ENCODE measurements at regions not wholly inside any gene's neighbourhood (a gene's known extent, or its start where the extent isn't known, plus 50 kb on each side); places are given as distances from the start of the nearest gene placed in this dataset.
"Not testable (repeated sequence)": the region's sequence is repeated elsewhere in the genome, so short reads cannot be mapped to it uniquely, and the experiment has no call there.

DNA sequence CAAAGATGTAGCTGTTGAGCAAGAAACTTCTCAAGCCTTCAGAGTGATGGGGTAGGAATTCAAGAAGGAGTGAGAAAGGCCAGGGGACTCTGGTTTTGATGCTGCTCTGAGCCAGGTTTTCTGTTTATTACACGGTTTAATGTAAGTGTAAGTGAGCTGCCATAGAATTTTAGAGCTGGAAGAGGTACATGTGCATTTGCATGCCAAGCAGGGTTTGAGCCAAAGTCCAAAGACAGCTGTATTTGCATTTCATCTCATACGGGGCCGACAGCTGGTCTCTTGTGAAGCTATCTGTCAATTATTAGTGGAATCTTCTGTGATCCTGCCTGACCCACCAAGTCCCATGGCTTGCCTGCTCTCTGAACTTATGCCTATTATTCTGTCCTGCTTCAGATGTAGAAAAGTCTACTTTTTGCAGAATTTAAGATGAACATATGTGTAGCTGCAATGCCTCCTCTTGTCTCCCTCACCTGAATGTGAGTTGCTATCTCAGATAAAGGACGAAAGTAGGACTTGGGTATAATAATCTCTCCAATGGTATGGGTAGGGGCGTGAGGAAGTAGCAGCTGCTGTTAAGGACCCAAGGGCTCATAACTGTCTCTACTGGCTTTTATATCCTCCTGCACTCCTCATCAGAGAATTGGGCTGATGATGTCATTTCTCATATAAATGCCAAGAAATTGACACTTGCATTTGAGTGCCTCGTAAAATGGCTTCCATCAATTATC lies 160.0 kb downstream of the SQOR start:
- Mint-ChIP-seq H3K27me3 (ENCODE audit: low read depth) (peaks cover 18% of the 10 kb centered on the region), H3K9me3 (no peaks in the 10 kb centered on the region), H3K4me1 (ENCODE audit: low read depth) (no peaks in the 10 kb centered on the region), H3K36me3 (ENCODE audit: insufficient read depth) (no peaks in the 10 kb centered on the region), H3K4me3 (no peak overlapping the region)
- DNase-seq (no peak), ATAC-seq (no peak)

- no peaks in the 10 kb centered on the region for H3K4me1 Mint-ChIP-seq (ENCODE audit: low read depth)
- no peaks in the 10 kb centered on the region for H3K9me3 Mint-ChIP-seq
- no peaks in the 10 kb centered on the region for H3K36me3 Mint-ChIP-seq (ENCODE audit: insufficient read depth)
- DNase-seq (no peak), ATAC-seq (no peak)
- peaks cover 15% of the 10 kb centered on the region for H3K27me3 Mint-ChIP-seq (ENCODE audit: low read depth)
- no peak overlapping the region for H3K4me3 Mint-ChIP-seq
Observed at GRCh38 chr15:45795440-45796069, 160.7 kb downstream of the SQOR start.

GRCh38 chr15:45796433-45796832 lies 161.6 kb downstream of the SQOR start:
- Mint-ChIP-seq H3K9me3 (no peaks in the 10 kb centered on the region), H3K4me1 (ENCODE audit: low read depth) (no peaks in the 10 kb centered on the region), H3K36me3 (ENCODE audit: insufficient read depth) (no peaks in the 10 kb centered on the region), H3K4me3 (no peak overlapping the region), H3K27me3 (ENCODE audit: low read depth) (peaks cover 15% of the 10 kb centered on the region)
- DNase-seq (no peak), ATAC-seq (no peak)

DNA sequence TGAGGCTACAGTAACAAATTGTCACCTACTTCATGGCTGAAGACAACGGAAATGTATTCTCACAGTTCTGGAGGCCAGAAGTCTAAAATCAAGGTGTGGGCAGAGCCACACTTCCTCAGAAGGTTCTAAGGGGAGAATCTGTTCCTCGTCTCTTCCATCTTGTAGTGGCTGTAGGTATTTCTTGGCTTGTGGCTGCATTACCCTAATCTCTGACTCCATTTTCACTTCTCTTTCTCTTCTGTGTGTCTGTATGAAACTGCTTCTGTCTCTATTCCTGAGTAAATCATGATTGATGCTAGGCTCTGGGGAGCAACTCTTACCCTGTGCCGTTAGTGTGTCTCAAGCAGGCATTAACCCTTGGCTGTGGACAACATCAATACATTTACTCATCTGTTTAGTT lies 164.7 kb downstream of the SQOR start:
- no peaks in the 10 kb centered on the region for H3K9me3 Mint-ChIP-seq
- peaks cover 9% of the 10 kb centered on the region for H3K27me3 Mint-ChIP-seq (ENCODE audit: low read depth)
- no peaks in the 10 kb centered on the region for H3K4me1 Mint-ChIP-seq (ENCODE audit: low read depth)

DNA sequence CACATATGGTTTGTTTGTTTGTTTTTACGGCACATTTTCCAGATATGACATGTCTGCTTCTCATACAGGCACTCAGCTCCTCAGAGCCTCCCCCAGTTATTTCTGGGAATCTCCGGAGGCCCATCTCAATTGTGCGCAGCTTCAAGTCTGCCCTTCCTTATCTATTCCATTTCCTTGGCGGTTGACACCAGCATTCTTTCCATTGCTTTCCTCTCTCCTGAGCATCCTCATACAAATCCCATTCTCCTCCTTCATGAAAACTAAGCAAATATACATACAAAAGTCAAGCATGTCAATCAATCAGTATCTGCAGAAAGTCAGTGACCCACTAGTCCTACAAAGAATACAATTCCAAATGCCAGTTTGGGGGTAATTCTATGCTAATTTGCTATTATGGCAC lies 166.7 kb downstream of the SQOR start:
- no peaks in the 10 kb centered on the region for H3K9me3 Mint-ChIP-seq
- H3K4me1 Mint-ChIP-seq (ENCODE audit: low read depth) = no peaks in the 10 kb centered on the region
- DNase-seq (no peak), ATAC-seq (no peak)
- H3K4me3 Mint-ChIP-seq = no peak overlapping the region
- H3K27me3 Mint-ChIP-seq (ENCODE audit: low read depth) = peaks cover 5% of the 10 kb centered on the region
- no peaks in the 10 kb centered on the region for H3K36me3 Mint-ChIP-seq (ENCODE audit: insufficient read depth)

More for the DNA sequence above, 164.7 kb downstream of the SQOR start:
- no peak overlapping the region for H3K4me3 Mint-ChIP-seq
- ATAC-seq (no peak), DNase-seq (no peak)
- no peaks in the 10 kb centered on the region for H3K36me3 Mint-ChIP-seq (ENCODE audit: insufficient read depth)

- no peak for DNase-seq
- no peak overlapping the region for H3K4me3 Mint-ChIP-seq
- H3K27me3 Mint-ChIP-seq (ENCODE audit: low read depth) = peaks cover 5% of the 10 kb centered on the region
- no peaks in the 10 kb centered on the region for H3K9me3 Mint-ChIP-seq
- no peaks in the 10 kb centered on the region for H3K36me3 Mint-ChIP-seq (ENCODE audit: insufficient read depth)
- no peak for ATAC-seq
- no peaks in the 10 kb centered on the region for H3K4me1 Mint-ChIP-seq (ENCODE audit: low read depth)
Observed at GRCh38 chr15:45802140-45802539, 167.3 kb downstream of the SQOR start.

DNA sequence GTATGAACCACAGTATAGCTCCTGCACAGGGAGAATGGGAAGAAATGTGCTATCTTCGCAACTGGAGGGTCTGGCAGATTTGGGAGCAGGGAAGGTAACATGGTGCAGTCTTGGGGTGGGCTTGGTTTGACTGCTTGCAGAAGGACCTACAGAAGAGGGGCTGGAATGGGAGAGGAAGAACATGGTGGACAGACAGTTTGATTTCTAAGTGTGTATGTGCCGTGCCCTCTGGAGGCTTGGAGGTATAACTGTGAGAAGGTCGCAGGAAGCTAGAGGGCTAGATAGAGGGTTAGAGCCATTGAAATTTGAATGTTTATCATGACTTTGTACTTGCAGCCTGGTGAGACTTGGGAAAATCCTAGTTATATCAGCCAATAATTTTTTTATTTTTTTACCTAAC lies 169.2 kb downstream of the SQOR start:
- Mint-ChIP-seq H3K36me3 (ENCODE audit: insufficient read depth) (no peaks in the 10 kb centered on the region), H3K4me1 (ENCODE audit: low read depth) (no peaks in the 10 kb centered on the region), H3K27me3 (ENCODE audit: low read depth) (peaks cover 9% of the 10 kb centered on the region), H3K4me3 (no peak overlapping the region), H3K9me3 (no peaks in the 10 kb centered on the region)
- ATAC-seq = no peak
- no peak for DNase-seq

DNA sequence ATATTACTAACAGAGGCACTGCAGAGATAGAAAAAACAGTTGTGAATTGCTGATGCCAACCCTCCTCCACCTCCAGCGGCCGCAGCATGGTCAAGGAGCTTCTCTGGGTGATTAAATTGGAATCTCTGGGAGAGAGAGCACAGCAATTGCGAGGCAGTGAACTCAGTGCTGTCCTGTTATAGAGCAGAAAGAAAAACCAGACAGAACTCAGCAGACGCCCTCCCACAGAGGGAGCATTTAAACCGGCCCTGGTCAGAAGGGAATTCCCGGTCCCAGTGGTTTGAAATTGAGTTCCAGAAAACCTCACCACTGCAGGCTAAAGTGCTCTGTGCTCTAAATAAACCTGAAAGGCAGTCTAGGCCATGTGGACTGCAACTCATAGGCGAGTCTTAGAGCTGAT lies 175.4 kb downstream of the SQOR start:
- H3K36me3 Mint-ChIP-seq (ENCODE audit: insufficient read depth) = no peaks in the 10 kb centered on the region

GRCh38 chr15:45812200-45812599 lies 177.4 kb downstream of the SQOR start:
- Mint-ChIP-seq H3K4me3 (no peak overlapping the region), H3K36me3 (ENCODE audit: insufficient read depth) (no peaks in the 10 kb centered on the region), H3K27me3 (ENCODE audit: low read depth) (peaks cover 10% of the 10 kb centered on the region), H3K4me1 (ENCODE audit: low read depth) (no peaks in the 10 kb centered on the region), H3K9me3 (peaks cover 14% of the 10 kb centered on the region)
- no peak for ATAC-seq
- DNase-seq = no peak

More for the DNA sequence above, 175.4 kb downstream of the SQOR start:
- H3K4me1 Mint-ChIP-seq (ENCODE audit: low read depth) = no peaks in the 10 kb centered on the region
- no peak overlapping the region for H3K4me3 Mint-ChIP-seq
- peaks cover 13% of the 10 kb centered on the region for H3K27me3 Mint-ChIP-seq (ENCODE audit: low read depth)
- H3K9me3 Mint-ChIP-seq = peaks cover 2% of the 10 kb centered on the region
- ATAC-seq (no peak), DNase-seq (no peak)

GRCh38 chr15:45817578-45817977 lies 182.7 kb downstream of the SQOR start:
- peaks cover 15% of the 10 kb centered on the region for H3K27me3 Mint-ChIP-seq (ENCODE audit: low read depth)
- not testable (repeated sequence) for H3K36me3 Mint-ChIP-seq (ENCODE audit: insufficient read depth); DNase-seq; ATAC-seq; H3K4me3 Mint-ChIP-seq; H3K4me1 Mint-ChIP-seq (ENCODE audit: low read depth)
- H3K9me3 Mint-ChIP-seq = peaks cover 18% of the 10 kb centered on the region

- peaks cover 15% of the 10 kb centered on the region for H3K9me3 Mint-ChIP-seq
- peaks cover 23% of the 10 kb centered on the region for H3K27me3 Mint-ChIP-seq (ENCODE audit: low read depth)
- no peak overlapping the region for H3K4me3 Mint-ChIP-seq
- DNase-seq (no peak), ATAC-seq (no peak)
- H3K4me1 Mint-ChIP-seq (ENCODE audit: low read depth) = no peaks in the 10 kb centered on the region
- no peaks in the 10 kb centered on the region for H3K36me3 Mint-ChIP-seq (ENCODE audit: insufficient read depth)
Observed at GRCh38 chr15:45821390-45821789, 186.6 kb downstream of the SQOR start.

DNA sequence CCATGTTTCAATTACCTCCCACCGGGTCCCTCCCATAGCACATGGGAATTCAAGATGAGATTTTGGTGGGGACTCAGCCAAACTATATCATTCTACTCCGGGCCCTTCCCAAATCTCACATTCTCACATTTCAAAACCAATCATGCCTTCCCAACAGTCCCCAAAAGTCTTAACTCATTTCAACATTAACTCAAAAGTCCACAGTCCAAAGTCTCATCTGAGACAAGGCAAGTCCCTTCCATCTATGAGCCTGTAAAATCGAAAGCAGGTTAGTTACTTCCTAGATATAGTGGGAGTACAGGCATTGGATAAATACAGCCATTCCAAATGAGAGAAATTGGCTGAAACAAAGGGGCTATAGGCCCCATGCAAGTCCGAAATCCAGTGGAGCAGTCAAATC lies 188.1 kb downstream of the SQOR start:
- DNase-seq; ATAC-seq; H3K4me1 Mint-ChIP-seq (ENCODE audit: low read depth); H3K4me3 Mint-ChIP-seq; H3K9me3 Mint-ChIP-seq; H3K36me3 Mint-ChIP-seq (ENCODE audit: insufficient read depth): not testable (repeated sequence)
- H3K27me3 Mint-ChIP-seq (ENCODE audit: low read depth) = peaks cover 23% of the 10 kb centered on the region

DNA sequence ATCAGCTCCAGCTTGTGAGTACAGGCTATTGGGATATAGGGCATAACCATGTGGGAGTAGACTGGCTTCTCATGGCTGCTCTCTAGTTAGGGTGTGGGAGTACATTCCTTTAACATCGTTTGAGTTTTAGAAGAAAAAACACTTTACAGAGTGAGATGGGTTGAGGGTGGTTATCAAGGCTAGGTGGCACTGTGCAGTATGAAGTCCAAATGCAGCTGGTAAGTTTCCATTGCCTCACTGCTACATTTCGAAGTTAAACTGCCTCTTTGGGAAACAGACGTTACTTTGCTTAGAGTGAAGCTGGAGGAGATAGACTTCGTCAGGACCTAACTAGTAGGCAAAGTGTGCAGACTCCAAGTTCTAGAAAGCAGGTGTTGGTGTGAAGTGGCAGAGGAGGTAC lies 192.4 kb downstream of the SQOR start:
- no peaks in the 10 kb centered on the region for H3K36me3 Mint-ChIP-seq (ENCODE audit: insufficient read depth)
- H3K4me1 Mint-ChIP-seq (ENCODE audit: low read depth) = no peaks in the 10 kb centered on the region
- DNase-seq (no peak), ATAC-seq (no peak)
- H3K9me3 Mint-ChIP-seq = peaks cover 3% of the 10 kb centered on the region
- H3K27me3 Mint-ChIP-seq (ENCODE audit: low read depth) = peaks cover 9% of the 10 kb centered on the region
- H3K4me3 Mint-ChIP-seq = no peak overlapping the region

DNA sequence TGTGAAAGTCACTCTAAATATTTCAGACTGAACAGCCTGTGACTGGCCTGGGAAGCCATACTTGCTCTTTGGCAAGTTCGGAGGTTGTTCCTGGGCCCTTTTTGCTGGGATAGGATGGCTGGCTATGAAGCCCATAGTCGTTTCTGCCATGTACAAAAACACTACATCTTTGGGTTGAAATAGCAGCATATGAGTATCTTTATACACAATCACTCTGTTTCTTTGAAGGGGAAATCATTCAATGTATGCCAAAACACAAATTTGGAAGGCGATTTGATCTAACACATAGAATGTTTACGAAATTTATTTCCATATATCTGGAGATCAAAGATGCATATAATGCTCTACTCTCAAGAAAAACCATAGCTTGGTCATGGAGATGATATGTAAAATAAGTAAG lies 192.9 kb downstream of the SQOR start:
- H3K27me3 Mint-ChIP-seq (ENCODE audit: low read depth) = peaks cover 6% of the 10 kb centered on the region
- H3K4me1 Mint-ChIP-seq (ENCODE audit: low read depth) = no peaks in the 10 kb centered on the region
- H3K36me3 Mint-ChIP-seq (ENCODE audit: insufficient read depth) = no peaks in the 10 kb centered on the region
- no peak for ATAC-seq
- DNase-seq = no peak
- no peak overlapping the region for H3K4me3 Mint-ChIP-seq
- H3K9me3 Mint-ChIP-seq = peaks cover 3% of the 10 kb centered on the region

All from activated T-cell treated with anti-CD3 and anti-CD28 coated beads, Interleukin-2, amount 50 U/mL, for 4 hours (primary cell).